Fibroblast of pulmonary artery (primary cell): ENCODE measurements at regions not wholly inside any gene's neighbourhood (a gene's known extent, or its start where the extent isn't known, plus 50 kb on each side); places are given as distances from the start of the nearest gene placed in this dataset.

Experiments used
- DNase-seq: peaks from one replicate; pipeline ENCODE4 v3.0.0-alpha.2; 2010; ENCODE audit warnings: low read depth
- H3K4me3 ChIP-seq: replicated peaks from 2 replicates; pipeline ENCODE4 v1.5.1; 2011; ENCODE audit warnings: low read depth, mild to moderate bottlenecking, control low read depth, low read length, moderate library complexity
- TF ChIP-seq, protein P1 (sequence below): IDR thresholded peaks from 2 replicates; pipeline ENCODE4 v1.5.1; 2011; ENCODE audit warnings: mild to moderate bottlenecking, control low read depth, low read length, inconsistent platforms; ENCODE audit errors: missing control alignments

GRCh38 chr3:17836092-17836491 lies 93.7 kb upstream of the TBC1D5 start:
- H3K4me3 ChIP-seq = no peak overlapping the region
- DNase-seq = no peak
- TF ChIP-seq, protein P1, sequence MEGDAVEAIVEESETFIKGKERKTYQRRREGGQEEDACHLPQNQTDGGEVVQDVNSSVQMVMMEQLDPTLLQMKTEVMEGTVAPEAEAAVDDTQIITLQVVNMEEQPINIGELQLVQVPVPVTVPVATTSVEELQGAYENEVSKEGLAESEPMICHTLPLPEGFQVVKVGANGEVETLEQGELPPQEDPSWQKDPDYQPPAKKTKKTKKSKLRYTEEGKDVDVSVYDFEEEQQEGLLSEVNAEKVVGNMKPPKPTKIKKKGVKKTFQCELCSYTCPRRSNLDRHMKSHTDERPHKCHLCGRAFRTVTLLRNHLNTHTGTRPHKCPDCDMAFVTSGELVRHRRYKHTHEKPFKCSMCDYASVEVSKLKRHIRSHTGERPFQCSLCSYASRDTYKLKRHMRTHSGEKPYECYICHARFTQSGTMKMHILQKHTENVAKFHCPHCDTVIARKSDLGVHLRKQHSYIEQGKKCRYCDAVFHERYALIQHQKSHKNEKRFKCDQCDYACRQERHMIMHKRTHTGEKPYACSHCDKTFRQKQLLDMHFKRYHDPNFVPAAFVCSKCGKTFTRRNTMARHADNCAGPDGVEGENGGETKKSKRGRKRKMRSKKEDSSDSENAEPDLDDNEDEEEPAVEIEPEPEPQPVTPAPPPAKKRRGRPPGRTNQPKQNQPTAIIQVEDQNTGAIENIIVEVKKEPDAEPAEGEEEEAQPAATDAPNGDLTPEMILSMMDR = no peak

DNA sequence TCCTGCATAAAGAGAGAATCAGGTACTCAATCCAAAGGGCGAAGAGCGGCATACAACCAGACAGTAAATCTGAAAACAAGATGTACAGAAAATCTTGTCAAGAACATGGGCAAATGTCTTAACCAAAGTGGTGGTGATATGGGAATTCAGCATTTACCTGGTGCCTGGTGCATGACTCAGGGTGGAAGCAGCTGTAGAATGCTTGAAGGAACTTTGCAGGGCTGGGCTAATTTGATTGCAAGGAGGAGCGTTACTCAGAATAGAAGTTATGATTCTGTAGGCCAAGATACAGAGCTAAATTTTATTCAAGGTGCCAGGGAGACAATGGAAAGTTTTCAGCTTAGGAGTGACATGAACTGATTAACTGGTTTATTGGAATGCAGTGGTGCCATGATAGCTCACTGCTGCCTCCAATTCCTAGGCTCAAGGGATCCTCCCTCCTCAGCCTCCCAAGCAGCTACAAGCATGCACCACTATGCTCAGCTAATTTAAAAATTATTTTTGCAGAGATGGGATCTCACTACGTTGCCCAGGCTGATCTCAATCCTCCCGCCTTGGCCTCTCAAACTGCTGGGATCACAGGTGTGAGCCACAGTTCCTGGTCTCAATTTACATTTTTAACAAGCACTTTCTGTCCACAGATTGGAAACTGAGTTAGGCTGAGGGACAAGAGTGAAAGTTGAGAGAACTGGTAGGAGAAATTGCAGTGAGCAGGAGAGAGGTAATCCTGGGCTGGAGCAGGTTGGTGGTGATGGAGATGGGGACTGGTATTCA lies 91.5 kb upstream of the TBC1D5 start:
- DNase-seq = no peak
- no peak overlapping the region for H3K4me3 ChIP-seq
- TF ChIP-seq, protein P1 = no peak

DNA sequence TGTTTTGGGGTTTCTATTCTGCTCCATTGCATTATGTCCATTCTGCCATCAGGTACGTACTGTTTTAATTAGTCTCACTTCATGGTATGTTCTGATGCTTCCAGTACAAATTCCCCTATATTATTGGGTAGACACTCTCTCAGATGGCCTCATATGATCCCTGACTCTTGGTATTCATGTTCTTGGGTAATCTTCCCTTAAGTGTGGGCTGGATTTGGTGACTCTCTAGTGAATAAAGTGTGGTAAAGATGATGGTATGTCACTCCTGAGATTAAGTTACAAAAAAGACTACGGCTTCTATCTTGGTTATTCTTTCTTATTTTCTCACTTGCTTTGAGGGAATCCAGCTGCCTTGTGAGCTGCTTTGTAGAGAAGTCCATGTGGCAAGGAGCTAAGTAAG lies 89.6 kb upstream of the TBC1D5 start:
- DNase-seq = no peak
- TF ChIP-seq, protein P1 = no peak
- no peak overlapping the region for H3K4me3 ChIP-seq

DNA sequence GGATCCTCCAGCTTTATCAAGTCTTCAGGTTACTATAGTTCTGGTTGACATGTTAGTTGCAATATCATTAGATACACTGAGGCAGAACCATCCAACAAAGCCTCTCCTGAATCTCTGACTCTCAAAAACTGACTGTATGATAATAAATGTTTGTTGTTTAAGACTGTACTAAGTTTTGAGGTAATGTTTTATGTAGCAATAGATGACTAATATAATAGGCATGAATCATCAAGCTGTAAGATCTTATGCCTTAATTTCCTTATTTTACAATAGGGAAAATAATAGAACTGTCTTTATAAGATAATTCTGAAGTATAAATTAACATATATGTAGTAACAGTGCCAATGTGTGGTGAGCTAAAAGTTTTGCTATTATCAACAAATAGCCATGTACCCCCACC lies 88.9 kb upstream of the TBC1D5 start:
- H3K4me3 ChIP-seq = no peak overlapping the region
- peak; percentile 40 for DNase-seq
- TF ChIP-seq, protein P1 = no peak

- TF ChIP-seq, protein P1 = no peak
- DNase-seq = no peak
- no peak overlapping the region for H3K4me3 ChIP-seq
Observed at GRCh38 chr3:17830788-17831187, 88.4 kb upstream of the TBC1D5 start.

GRCh38 chr3:17828388-17828787 lies 86.0 kb upstream of the TBC1D5 start:
- no peak for DNase-seq
- TF ChIP-seq, protein P1 = no peak
- H3K4me3 ChIP-seq = no peak overlapping the region

DNA sequence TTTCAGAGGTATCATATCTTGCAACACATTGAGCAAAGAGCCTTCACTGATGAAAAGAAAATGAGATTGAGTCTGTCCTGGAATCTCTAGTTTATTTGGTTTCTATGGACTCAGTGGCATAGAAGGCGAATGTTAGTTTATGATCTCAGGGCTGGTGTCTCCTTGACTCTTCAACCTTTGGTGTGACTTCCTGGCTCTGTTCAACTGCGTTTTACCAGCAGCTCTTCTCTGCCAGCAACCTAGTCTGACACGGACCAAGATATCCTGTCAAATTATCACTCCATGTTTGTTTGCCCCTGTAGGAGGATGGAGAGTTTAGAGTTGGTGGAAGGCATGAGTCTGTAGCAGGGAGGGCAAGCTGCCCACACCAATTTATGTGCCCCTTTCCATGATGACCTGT lies 82.9 kb upstream of the TBC1D5 start:
- DNase-seq = no peak
- TF ChIP-seq, protein P1 = no peak

More for the DNA sequence above, 82.9 kb upstream of the TBC1D5 start:
- no peak overlapping the region for H3K4me3 ChIP-seq
